D721Med (cell line): ENCODE measurements at regions not wholly inside any gene's neighbourhood (a gene's known extent, or its start where the extent isn't known, plus 50 kb on each side); places are given as distances from the start of the nearest gene placed in this dataset.
A peak's percentile ranks its signal among the peaks of the same experiment; 100 is the strongest.

Source experiments
- DNase-seq: peaks from one replicate; pipeline ENCODE4 v3.0.0; 2011; ENCODE audit warnings: low spot score; ENCODE audit not compliant: insufficient read length
- FAIRE-seq: peaks from 2 replicates; lab custom pipeline; 2011; peaks lifted over from hg19 to GRCh38; lab: Jason Lieb, UNC
- TF ChIP-seq, protein P1 (sequence below): IDR thresholded peaks from 2 replicates; pipeline ENCODE4 v1.5.1; 2012; ENCODE audit warnings: mild to moderate bottlenecking, control low read depth; ENCODE audit not compliant: insufficient read depth; ENCODE audit errors: missing control alignments

- FAIRE-seq (no peak), DNase-seq (no peak)
- TF ChIP-seq, protein P1, sequence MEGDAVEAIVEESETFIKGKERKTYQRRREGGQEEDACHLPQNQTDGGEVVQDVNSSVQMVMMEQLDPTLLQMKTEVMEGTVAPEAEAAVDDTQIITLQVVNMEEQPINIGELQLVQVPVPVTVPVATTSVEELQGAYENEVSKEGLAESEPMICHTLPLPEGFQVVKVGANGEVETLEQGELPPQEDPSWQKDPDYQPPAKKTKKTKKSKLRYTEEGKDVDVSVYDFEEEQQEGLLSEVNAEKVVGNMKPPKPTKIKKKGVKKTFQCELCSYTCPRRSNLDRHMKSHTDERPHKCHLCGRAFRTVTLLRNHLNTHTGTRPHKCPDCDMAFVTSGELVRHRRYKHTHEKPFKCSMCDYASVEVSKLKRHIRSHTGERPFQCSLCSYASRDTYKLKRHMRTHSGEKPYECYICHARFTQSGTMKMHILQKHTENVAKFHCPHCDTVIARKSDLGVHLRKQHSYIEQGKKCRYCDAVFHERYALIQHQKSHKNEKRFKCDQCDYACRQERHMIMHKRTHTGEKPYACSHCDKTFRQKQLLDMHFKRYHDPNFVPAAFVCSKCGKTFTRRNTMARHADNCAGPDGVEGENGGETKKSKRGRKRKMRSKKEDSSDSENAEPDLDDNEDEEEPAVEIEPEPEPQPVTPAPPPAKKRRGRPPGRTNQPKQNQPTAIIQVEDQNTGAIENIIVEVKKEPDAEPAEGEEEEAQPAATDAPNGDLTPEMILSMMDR = no peak
Observed at GRCh38 chr11:116171271-116172140, 601.3 kb downstream of the BUD13 start.

GRCh38 chr11:116170526-116171120 lies 602.2 kb downstream of the BUD13 start:
- DNase-seq (no peak), FAIRE-seq (no peak)
- TF ChIP-seq, protein P1 = peak; percentile 56

DNA sequence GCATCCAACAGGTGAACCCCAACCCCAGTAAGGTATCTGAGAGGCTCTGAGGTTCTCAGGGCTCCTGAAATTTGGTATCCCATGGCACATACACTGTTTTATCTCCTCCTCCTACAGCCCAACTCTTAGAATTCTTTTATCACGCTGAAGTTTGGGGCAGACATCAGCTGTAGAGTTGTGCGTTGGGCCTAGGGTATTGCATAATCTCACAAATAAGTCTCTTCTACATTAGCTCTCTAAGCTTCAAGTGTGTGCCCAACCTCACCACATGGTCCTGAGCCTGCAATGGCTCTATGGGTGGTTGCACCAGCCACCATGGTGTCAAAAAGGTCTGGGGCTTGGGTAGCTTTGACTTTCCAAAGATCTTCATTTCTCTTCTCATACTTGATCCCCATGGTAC lies 603.0 kb downstream of the BUD13 start:
- FAIRE-seq (no peak), DNase-seq (no peak)
- TF ChIP-seq, protein P1 = no peak

DNA sequence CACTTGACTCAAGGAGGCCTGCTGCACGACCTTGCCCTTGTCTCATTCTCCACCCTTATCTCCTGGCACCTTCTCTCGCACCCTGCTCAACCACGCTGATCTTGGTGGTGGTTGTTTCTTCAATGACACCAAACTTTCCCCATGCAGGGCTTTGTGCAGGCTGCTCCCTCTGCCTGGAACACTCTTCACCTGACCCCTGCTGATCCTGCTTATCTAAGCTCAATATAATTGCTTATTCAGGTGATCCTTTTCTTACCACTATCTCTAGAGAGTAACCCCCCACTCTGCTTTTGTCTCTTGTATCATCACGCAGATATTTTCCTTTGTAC lies 604.4 kb downstream of the BUD13 start:
- no peak for FAIRE-seq
- no peak for DNase-seq
- TF ChIP-seq, protein P1 = no peak

DNA sequence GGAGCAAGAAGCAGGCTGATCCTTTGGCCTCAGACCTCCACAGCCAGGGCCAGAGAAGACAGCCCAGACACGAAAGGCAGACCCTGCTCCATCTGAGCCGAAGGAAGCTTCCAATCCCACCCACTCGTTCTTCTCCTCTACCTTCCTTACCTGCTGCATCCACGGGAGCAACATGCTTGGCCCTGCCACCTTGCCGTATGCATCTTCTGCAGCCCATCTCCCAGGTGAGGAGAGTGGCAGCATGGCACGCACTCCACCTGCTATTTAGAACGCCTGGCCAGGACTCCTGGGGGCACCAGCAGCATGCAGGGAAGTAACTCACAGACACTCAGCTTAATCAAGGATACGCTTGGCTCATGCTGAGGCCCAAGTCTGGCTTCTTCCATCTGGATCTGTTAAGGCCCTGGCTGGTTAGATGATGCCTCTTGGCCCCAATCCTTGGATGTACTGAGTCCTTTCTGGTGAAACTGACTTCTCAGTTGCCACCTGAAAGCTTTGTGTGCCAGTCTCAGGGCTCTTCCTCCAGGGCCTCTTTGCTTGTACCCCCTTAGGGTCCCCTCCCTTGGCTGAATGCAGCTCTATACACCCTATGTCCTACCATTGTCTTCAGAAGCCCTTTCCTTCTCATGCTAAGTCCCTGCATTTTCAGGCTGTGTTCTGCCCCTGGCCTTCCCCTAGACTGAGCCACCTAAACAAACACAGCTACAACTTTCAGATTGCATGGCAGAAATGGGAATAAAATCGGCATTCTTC lies 604.9 kb downstream of the BUD13 start:
- TF ChIP-seq, protein P1 = no peak
- DNase-seq (no peak), FAIRE-seq (no peak)

DNA sequence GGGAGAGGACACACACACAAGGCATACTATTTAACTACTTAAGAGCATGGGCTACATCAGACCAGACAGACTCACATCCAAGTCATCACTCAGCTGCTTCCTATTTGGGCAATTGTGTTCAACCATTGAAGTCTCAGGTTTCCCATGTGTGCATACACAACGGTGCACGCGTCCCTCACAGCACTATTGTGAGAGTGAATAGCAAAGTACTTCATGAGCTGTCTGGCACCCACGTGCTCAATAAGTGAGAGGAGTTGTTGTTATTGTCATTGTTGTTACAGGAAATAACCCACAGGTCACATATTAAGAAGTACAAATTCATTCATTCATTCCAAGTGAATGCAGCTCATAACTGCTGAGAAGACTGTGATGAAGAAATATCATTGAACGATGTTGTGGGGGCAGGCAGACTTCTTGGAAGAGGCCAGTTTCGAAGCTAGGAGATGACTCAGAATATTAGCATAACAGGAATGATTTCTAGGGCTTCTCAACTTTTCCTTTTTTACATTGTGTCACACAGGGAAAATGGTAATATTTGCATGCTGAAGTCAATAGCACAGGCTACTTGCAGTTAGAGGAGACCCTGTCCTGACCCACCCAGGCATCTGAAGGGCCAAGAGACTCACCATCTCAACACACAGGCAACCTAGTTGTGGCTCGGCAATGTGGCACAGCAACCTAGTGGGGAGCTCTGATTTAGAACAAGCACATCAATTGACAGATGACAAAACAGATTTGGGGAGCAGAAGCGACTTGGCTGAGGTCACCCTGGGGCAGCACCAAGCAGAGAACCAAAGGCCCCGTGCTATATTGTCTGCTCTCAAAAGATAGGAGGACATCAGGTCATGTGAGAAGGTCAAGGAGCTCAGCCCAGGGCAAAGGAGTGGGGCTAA lies 606.0 kb downstream of the BUD13 start:
- DNase-seq (no peak), FAIRE-seq (no peak)
- TF ChIP-seq, protein P1 = no peak
